Caki2 (cell line): ENCODE measurements at regions not wholly inside any gene's neighbourhood (a gene's known extent, or its start where the extent isn't known, plus 50 kb on each side); places are given as distances from the start of the nearest gene placed in this dataset.
"Not testable (repeated sequence)": the region's sequence is repeated elsewhere in the genome, so short reads cannot be mapped to it uniquely, and the experiment has no call there.

Experiments used
- DNase-seq: peaks from one replicate; pipeline ENCODE4 v3.0.0-alpha.2; 2015; ENCODE audit warnings: low read depth
- in situ Hi-C: cut with HindIII; loops from 2 replicates; pipeline ENCODE4 v1.10.0; 2016; ENCODE audit warnings: low sequenced_read_pairs, low pct_unique_long_range_greater_than_20kb, mixed read lengths

DNA sequence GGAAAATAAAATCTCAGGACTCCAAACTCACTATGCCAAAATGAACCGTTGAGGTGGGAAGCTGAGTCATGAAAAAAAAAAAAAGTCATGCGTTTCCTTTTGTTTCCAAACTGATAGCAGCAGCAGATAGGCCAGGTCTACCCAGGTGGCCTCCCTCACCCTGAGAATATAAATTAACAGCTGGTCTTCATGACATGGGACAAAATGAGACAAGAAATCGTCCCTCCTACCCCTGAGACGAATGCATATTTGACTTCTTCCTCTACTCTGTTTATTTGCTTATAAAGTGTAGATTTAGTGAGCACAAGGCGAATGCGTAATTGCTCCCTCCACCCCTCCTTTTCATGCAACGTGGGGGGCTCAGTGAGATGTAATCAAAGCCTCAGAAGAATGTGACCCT is 204.3 kb downstream of the TMEM121 start:
- in situ Hi-C loops, DNase-seq: not testable (repeated sequence)

DNA sequence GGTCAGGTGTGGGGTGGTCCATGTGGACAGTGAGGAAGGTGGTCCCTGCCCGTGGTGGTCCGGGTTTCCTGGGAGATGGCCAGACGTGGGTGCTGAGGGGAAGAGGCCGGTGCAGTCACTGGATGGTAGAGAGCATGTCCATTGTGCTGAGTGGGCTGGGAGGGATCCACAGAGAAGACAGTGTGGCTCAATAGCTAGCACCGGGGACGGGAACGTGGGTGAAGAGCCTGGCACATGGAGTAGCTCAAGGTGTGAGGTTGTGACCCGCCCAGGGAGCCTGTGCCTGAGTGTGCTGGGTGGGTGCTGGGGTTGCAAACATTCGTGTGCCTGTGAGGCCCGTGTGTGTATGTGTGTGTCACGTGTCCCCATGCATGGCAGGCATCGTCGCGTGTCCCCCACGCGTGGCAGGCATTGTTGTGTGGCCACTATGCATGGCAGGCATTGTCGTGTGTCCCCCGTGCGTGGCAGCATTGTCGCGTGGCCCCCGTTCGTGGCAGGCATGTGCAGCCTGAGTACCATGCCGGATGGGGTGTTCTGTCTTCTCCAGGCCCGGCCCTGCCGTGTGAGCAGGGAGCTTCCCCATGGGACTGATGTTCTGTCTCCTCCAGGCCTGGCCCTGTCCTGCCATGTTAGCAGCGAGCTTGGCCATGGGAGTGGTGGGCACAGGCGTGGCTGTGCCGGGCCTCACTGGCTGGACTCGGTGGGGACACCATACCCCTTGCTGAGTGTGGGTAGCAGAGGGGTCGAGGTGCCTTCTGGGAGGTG is 205.0 kb downstream of the TMEM121 start:
- in situ Hi-C loops, DNase-seq: not testable (repeated sequence)

DNA sequence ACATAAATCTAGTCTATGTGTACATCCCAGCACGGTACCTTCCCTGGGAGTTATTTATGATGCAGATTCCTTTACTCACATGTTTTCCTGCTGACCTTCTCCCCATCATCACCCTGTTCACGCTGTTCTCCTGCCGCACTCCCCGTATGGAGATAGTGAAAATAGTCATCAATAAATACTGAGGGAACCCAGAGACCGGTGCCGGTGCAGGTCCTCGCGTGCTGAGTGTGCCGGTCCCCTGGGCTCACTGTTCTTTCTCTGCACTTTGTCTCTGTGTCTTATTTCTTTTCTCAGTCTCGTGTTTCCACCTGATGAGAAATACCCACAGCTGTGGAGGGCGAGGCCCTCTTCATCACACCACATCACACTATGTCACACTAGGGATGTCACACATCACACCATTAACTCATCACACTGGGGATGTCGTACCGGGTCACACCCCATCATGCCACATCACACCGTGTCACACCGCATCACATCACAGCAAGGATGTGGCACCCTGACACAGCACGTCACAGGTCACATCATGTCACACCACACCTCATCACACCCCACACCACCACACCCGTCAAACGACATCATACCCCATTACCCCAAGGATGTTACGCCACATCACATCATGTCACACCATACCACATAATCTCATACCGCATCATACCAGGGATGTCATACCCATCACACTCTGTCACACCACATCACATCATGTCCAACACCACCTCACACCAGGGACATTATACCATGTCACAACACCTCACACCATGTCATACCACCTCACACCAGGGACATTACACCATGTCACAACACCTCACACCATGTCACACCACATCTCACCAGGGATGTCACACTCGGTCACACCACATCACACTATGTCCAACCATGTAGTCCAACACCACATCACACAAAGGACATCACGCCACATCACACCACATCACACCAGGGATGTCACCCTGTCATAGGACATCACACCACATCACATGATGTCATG is 207.0 kb downstream of the TMEM121 start:
- no peak for DNase-seq
- in situ Hi-C loops = no loop called here

DNA sequence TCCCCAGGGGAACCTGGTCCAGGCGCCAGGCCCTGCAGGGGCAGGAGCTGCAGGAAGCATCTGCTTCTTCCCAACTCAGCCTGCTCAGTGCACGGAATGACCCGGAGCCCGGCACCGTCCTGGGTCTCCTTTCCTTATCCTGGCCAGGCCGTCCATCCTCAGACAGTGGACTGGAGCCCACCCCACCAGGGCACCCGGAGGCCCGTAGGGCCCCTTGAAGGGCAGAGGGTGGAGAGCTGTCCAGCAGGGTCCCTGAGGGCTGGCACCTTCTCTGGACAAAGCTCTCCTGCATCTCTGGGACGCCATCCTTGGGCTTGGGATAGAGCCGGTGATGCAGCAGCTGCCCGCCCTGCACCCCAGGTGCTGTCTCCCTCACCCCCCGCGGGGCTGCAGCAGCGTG is 207.9 kb downstream of the TMEM121 start:
- in situ Hi-C loops, DNase-seq: not testable (repeated sequence)

DNA sequence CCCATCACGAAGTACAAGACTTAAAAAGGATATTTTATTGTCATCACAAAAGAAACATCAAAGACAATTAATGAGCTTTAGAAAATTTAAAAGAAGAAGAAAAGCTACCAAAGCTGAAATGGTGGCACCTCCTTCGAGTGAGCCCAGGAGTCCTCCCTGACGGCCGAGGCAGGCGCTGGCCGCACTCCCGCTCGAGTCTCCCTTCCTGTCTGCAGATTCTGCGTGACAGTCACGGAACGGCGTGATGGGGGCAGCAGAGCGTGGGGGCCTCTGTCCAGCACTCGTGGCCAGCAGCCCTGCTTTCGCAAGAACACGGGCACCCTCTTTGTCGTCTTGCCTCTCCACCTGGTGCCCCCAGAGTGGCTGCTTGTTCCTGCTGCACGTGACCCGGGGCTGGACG is 209.9 kb downstream of the TMEM121 start:
- DNase-seq, in situ Hi-C loops: not testable (repeated sequence)

DNA sequence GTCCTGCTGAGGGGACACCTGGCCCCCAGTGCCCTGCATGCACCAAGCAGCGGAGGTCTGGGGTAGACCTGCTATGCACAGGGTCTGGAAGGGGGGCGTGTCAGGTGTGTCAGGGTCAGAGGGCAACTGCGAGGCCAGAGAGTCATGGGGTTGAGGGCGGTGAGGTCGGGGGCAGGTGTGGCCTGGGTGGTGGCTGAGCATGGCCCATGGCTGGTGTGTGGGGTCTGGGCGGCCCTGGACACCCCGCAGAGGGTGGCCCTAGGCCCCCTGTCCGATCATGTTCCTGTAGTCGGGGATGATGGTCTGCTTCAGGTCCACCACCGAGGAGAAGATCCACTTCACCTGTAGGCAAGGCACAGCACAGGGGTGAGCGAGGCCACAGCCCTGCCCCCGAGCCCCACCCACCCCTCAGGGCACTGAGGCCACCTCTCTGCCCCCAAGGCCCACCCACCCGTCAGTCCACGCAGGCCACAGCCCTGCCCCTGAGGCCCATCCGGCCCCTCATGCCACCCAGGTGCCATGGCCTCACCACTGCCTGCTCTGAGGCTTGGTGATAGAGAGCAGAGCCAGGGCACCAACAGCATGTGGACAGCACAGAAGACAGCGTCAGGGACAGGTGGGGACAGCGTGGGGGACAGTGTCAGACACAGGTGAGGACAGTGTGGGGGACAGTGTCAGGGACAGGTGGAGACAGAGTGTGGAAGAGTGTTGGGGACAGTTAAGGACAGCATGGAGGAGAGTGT is 211.3 kb downstream of the TMEM121 start:
- DNase-seq = no peak
- in situ Hi-C loops = no loop called here

DNA sequence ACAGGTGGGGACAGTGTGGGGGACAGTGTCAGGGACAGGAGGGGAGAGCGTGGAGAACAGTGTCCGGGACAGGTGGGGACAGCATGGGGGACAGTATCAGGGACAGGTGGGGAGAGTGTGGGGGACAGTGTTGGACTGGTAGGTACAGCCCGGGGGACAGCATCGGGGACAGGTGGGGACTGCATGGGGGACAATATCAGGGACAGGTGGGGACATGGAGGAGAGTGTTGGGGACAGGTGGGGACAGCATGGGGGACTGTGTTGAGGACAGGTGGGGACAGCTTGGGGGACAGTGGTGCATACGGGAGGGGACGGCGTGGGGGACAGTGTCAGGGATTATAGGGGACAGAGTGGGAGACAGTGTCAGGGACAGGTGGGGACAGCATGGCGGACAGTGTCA is 212.3 kb downstream of the TMEM121 start:
- no peak for DNase-seq
- in situ Hi-C loops = no loop called here

DNA sequence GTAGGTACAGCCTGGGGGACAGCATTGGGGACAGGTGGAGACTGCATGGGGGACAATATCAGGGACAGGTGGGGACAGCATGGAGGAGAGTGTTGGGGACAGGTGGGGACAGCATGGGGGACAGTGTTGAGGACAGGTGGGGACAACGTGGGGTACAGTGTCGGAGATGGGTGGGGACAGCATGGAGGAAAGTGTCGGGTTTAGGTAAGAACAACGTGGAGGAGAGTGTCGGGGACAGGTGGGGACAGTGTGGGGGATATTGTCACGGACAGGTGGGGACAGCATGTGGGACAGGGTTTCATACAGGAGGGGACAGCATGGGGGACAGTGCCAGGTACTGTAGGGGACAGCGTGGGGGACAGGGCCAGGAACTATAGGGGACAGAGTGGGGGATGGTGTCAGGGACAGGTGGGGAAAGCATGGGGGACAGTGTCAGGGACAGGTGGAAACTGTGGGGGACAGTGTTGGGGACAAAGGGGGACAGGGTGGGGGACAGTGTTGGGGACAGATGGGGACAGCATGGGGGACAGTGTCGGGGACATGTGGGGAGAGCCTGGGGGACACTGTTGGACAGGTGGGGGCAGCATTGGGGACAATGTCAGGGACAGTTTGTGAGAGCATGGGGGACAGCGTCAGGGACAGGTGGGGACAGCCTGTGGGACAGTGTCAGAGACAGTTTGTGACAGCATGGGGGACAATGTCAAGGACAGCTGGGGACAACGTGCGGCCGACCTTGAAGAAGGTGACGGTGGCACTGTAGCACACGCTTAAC is 213.1 kb downstream of the TMEM121 start:
- DNase-seq = no peak
- in situ Hi-C loops = no loop called here

DNA sequence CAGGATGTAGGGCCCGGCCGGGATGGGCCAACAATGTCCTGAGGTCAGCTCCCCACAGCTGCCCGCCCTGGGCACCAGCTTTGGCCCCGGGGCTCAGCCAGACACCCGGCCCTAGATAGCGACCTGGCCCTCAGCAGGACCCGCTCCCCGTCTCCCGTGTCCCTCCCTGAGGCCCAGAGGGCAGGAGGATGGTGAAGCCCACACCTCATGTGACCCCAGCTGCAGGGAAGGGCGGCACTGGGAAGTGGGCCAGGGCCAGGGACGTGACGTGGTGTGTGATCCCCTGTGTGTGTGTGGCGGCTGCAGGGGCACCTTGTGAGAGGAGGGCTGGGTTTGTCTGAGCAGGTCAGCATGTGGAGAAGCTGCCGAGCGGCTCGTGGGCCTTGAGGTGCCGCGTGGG is 213.9 kb downstream of the TMEM121 start:
- DNase-seq, in situ Hi-C loops: not testable (repeated sequence)

DNA sequence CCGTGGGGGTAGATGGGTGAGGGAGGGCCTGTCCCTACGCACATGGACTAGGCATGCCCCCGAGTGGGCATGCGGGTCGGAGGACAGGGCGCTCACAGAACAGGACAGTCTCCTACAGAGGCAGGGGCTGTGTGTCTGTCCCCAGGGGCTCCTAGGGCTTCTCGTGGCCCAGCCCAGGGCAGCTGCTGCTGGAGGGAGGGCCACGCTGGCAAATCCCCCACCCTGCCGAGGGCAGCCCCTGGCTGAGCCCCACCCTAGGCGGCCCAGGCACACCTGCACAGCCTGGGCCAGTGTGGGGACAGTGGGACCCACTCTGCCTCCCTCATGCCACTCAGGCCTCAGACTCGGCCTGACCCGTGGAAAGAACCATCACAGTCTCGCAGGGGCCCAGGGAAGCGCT is 214.6 kb downstream of the TMEM121 start:
- in situ Hi-C loops, DNase-seq: not testable (repeated sequence)

DNA sequence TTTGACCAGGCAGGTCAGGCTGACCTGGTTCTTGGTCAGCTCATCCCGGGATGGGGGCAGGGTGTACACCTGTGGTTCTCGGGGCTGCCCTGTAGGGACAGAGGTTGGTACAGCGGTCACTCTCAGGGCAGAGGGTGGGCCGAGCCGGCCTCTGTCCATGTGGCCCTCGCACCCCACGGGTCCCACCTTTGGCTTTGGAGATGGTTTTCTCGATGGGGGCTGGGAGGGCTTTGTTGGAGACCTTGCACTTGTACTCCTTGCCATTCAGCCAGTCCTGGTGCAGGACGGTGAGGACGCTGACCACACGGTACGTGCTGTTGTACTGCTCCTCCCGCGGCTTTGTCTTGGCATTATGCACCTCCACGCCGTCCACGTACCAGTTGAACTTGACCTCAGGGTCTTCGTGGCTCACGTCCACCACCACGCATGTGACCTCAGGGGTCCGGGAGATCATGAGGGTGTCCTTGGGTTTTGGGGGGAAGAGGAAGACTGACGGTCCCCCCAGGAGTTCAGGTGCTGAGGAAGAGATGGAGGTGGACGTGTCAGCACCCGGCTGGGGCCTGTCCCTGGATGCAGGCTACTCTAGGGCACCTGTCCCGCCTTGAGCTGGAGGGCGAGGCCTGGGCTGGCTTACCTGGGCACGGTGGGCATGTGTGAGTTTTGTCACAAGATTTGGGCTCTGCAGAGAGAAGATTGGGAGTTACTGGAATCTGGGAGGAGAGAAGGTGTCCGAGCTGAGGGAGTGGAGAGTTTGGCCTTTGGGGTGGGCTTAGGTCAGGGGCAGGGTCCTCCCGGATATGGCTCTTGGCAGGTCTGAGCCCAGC is 215.5 kb downstream of the TMEM121 start:
- in situ Hi-C loops, DNase-seq: not testable (repeated sequence)

DNA sequence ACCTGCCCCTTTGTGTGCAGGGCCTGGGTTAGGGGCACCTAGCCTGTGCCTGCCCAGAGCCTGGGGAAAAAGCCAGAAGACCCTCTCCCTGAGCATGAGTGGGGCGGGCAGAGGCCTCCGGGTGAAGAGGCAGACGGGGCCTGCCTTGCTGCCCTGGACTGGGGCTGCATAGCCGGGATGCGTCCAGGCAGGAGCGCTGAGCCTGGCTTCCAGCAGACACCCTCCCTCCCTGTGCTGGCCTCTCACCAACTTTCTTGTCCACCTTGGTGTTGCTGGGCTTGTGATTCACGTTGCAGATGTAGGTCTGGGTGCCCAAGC is 216.1 kb downstream of the TMEM121 start:
- no peak for DNase-seq
- in situ Hi-C loops = no loop called here

DNA sequence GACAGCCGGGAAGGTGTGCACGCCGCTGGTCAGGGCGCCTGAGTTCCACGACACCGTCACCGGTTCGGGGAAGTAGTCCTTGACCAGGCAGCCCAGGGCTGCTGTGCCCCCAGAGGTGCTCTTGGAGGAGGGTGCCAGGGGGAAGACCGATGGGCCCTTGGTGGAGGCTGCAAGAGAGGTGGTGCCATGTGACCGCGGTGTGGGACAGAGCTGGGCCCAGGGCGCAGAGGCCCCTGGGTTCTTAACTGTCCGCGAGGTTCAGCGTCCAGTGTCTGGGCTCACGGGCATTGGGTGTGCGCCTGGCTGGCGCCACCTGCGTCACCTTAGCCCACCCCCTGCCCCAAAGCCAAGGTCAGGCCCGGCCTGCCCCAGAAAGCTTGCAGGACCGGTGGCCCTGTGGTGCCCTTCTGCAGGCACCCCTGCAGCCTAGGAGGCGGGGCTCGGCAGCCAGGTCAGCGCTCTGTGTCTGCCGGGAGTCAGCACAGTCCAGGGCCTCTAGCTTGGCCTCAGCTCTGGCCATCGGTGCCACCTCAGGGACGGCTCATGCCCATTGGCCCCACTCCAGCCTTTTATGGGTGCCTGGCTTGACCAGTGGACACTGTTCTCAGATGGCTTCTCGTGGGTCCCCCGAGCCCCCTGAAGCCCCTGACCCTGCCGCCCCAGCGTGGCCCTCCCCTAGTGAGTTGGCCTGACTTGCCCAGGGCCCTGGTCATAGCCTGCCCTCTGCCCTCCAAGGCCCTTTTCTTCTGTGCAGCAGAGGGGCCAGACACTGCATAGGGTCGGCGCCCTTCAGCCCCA is 216.7 kb downstream of the TMEM121 start:
- DNase-seq, in situ Hi-C loops: not testable (repeated sequence)

DNA sequence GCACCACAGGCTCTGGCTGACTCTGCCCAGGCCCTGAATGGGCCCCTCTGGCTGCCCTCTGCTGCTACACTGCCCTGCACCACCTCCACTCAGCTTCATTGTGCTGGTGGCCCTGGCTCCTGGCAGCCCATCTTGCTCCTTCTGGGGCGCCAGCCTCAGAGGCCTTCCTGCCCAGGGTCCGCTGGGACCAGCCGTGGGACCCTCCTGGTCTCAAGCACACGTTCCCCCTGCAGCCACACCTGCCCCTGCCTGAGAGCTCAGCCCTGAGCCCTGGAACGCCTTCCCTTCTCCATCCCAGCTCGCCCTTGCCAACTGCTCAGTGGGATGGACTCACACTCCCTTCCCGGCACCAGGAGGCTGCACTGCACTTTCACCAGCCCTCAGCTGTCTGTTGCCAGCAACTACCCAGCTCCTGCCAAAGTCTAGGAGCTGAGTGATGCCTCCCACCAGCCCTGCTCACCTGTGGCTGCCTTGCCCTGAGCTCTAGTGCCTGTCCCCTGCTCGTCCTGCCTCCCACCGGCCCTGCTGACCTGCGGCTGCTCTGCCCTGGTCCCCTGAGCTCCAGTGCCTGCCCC is 217.9 kb downstream of the TMEM121 start:
- in situ Hi-C loops, DNase-seq: not testable (repeated sequence)

DNA sequence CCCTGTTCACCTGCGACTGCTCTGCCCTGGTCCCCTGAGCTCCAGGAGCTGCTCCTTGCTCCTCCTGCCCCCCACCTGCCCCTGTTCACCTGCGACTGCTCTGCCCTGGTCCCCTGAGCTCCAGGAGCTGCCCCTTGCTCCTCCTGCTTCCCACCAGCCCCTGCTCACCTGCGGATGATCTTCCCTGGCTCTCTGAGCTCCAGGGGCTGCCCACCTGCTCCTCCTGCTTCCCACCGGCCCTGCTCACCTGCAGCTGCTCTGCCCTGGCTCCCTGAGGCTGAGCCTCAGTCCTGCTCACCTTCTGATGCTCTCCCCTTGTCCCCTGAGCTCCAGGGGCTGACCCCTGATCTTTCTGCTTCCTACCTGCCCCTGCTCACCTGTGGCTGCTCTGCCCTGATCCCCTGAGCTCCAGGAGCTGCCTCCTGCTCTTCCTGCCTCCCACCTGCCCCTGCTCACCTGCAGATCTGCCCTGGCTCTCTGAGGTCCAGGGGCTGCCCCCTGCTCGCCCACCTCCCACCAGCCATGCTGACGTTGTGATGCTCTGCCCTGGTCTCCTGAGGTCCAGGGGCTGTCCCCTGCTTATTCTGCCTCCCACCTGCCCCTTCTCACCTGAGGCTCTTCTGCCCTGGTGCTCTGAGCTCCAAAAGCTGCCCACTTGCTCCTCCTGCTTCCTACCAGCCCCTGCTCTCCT is 219.2 kb downstream of the TMEM121 start:
- DNase-seq = no peak
- in situ Hi-C loops = no loop called here

DNA sequence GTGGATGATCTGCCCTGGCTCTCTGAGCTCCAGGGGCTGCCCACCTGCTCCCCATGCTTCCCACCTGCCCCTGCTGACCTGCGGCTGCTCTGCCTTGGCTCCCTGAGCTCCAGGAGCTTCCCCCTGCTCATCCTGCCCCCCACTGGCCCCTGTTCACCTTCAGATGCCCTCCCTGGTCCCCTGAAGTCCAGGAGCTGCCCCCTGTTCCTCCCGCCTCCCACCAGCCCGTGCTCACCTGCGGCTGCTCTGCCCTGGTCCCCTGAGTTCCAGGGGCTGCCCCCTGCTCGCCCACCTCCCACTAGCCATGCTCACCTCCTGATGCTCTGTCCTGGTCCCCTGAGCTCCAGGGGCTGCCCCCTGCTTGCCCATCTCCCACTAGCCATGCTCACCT is 219.7 kb downstream of the TMEM121 start:
- in situ Hi-C loops = no loop called here

More for the DNA sequence above, 219.7 kb downstream of the TMEM121 start:
- no peak for DNase-seq
